CD4-positive, alpha-beta T cell treated with Interleukin-2 at 100 ng/mL for 4 hours (primary cell): ENCODE measurements at regions not wholly inside any gene's neighbourhood (a gene's known extent, or its start where the extent isn't known, plus 50 kb on each side); places are given as distances from the start of the nearest gene placed in this dataset.

ENCODE experiments used
- DNase-seq: peaks from one replicate; pipeline ENCODE4 v3.0.0-alpha.2; 2020; ENCODE audit warnings: low spot score

DNA sequence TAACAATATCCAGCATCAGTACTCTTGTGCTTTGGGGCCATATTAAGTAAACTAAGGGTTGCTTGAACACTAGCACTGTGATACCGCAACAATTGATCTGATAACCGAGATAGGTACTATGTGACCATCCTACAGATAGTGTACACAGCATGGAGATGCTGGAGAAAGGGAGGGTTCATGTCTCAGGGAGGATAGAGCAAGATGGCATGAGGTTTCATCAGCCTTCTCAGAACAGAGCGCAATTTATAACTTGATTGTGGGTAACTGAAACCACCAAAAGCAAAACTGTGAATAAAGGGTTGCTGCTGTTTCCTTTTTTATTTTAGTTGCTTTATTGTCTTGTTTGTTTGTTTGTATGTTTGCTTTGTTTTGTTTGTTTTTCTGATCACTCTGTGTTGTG, 1449.7 kb downstream of the PCDH7 start:
- no peak for DNase-seq

DNA sequence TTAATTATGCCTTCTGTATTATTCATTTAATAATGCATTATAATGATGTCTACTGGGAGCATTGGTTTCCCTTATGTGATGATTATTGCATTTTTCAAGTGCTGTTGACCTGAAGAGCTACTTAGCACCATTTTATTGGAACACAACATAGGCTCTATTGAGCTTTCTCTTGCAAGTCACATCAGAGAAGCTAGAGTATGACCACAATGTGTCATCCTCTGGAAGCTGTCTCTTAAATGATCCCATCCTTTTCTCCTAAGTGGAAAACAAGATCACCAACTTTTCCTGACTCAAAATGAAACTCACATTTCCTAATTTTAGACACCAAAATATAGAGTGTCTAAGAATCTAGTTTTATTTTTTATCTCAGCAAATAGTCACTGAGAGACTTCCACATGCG, 1451.9 kb downstream of the PCDH7 start:
- DNase-seq = no peak

DNA sequence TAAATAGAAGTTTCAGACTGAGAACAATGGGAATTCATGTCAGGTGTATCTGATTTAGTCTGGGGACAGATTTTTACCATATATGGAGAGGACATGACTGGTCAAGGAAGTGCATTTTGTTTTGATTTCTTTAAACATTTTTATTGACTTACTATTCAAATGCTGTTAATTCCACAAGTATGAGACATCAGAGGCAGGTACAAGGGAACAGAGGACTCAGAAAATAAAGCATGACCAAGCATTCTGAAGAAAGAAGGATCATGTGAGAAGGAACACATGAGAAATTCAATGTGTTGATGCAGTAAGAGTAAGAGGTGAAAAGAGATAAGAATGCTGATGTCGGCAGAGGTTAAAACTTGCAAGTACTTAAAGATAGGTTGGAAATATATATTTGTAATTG, 1452.6 kb downstream of the PCDH7 start:
- DNase-seq = no peak

DNA sequence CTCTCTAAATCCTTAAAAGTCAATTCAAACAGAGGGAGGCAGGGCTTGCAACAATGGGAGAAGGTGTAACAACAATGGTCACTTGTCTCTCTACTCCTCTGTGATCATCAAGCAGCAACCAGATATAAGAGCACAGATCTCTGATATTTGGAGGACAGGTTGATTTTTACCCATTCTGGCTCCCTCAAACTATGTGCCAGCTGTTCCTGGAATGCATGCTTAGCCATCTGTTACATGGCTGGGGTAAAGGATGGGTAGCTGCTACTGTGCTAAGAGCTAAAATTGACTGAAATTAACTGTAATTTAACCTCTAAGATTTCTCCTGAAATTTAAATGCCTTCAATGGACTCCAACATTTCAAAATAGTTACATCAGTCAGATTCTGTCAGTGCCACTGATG, 1459.9 kb downstream of the PCDH7 start:
- no peak for DNase-seq

DNA sequence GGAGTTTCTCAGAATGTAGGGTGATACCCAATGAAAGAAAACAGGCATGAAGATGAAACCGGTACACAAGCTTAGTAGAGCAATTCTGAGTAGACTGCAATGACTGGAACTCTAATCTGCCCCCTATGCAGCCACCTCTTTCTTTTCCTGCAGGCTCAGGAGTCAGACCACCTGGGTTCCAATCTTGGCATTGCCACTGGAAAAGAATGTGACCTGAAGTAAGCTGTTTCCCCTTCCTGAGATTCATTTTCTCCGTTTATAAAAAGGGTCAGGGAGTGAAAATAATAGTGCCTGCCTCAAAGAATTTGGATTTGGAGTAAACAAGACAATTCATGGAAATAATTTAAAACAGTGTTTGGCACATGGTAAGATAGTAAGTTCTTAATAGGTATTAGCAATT, 1464.0 kb downstream of the PCDH7 start:
- no peak for DNase-seq

DNA sequence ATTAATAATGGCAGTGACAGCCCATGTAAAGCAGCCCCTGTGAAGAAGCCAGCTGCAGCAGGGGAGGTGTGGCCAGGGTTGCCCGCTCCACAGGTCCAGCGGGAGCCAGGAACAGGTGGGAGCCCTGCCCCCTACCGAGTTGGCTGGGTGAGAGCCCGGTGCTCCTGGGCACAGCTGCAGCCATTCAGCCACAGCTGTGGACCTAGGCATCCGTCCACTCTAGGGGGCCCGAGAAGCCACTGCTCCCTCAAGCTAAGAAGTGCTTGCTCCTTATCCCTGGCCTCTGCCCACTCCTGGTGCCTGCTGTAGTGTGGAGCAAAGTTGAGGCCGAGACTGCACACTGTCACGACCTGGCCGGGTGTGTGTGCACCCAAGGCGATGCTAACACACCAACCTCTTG, 1469.0 kb downstream of the PCDH7 start:
- no peak for DNase-seq

DNA sequence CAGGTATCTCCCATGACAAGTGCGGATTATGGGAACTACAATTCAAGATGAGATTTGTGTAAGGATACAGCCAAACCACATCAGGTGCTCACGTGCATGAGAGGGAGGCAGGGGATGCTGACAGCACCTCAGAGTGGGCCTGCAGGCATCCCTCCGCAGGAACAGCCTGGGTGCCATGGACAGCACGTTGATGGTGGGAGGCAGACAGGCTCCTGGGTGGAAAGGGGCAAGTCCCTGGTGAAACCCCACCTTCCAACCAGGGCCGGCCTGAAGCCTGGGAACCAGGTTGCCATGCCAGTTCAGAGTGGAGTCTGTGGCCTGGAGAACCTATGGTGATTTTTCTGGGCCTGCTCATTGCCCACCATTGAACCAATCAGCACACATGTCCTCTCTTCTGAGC, 1469.6 kb downstream of the PCDH7 start:
- no peak for DNase-seq

DNA sequence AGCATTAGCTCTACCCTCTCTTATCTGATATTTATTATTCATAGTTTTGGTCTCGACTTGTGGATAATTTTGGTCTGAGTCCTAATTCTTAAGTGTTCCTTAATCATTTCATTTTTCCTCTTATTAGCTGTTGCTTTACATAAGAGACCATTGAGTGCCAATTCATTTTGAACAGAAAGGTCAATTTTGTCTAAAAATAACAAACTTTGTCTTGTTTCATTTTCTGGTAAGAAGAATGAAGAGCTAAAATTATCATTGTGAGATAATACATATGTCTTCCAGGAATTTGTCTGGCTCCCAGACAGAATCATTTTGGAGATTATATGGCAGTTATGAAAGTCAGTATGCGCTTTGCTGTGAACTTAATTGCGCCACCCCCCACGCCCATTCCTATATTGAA, 1471.8 kb downstream of the PCDH7 start:
- DNase-seq = no peak

DNA sequence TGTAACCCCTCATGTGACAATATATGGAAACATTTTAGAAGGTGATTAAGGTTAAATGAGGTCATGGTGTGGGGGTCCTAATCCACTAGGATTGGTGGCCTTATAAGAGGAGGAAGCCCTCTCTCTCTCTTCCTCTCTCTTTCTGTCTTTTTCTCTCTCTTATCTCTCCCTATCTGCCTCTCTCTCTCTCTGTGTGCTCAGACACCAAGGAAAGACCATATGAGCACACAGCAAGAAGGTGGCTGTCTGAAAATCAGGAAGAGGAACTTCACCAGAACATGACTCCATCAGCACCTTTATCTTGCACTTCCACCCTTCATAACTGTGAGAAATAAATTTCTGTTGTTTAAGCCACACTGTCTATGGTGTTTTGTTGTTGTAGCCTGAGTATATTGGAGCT, 1472.2 kb downstream of the PCDH7 start:
- no peak for DNase-seq

DNA sequence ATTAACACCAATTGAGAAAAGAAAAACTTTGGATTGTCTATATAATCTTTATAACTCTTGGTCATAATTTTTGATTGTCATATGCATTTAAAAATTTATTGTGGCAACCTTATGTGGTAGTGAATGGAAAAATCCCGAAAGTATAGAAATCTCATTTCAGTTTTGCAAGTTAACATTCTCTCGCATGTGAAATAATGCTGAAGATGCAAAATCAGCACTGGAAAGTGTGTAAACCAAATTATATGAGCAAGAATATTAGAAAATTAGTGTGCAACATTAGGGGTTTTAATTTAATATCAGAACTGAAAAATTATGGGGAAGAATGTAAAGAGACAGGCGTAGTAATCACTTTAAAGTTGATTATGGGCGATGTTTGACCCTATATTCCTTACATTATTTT, 1472.8 kb downstream of the PCDH7 start:
- no peak for DNase-seq

DNA sequence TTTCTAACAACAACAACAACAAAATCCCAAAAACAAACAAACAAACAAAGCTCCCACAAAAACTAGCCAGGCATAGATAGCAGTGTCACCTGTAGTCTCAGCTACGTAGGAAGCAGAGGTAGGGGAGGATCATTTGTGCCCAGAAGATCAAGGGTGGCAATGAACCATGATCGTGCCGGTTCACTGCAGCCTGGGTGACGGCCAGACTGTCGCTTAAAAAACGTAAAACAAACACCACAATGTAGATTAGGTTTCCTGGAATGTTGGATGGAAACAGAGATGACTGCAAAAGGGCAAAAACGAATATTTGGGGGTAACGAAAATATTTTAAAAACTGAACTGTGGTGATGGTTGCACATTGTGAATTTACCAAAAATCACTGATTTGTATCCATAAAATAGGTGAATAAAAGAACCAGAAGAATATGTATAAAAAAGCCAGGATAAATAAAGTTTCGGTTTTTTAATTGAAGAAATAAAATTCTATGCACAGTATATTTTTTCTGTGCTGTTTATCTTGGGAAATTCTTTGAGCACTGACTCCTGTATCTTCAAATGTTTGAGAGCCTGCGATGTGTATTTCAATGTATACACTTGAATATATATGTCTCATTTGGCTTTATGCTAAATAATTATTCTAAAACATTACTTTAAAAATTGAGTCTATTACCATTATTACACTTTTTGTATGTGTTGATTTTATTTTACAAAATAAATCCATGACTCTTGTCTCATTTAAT, 1477.0 kb downstream of the PCDH7 start:
- DNase-seq = no peak

DNA sequence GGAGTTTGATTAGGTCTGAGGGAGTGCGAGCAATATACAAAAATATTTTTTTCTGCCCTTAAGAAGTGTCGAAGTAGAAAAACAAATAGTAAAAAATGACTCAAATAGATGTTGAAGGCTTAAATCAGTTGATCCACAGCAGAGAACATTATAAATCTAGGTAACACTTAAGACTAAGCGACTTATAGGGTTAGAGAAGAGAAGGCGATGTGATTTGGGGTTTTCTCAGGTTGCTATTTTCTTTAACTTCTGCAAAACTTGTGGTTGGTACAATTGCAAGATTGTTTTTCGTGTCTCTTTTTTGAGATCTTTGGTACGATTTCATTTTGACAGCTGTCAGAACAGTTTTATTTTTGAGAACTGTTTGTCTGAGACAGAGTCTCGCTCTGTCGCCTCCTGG, 1479.5 kb downstream of the PCDH7 start:
- DNase-seq = no peak

DNA sequence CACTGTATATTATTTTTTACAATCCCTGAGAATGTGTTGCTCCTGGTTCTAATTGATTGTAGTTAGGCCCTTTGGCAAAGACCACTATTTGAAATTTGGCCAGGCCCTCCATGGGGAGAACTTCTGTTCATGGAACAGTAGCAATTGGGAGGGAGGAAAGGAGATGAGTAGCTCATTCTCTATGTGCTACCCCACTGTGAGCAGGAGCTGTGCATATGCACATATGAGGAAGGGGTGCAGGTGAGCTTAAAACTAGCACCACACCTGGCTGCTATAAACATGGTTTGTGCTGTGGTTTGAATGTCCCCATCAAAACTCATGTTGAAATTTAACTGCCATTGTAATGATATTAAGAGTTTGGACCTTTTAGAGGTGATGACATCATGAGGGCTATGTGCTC, 1483.2 kb downstream of the PCDH7 start:
- DNase-seq = no peak

DNA sequence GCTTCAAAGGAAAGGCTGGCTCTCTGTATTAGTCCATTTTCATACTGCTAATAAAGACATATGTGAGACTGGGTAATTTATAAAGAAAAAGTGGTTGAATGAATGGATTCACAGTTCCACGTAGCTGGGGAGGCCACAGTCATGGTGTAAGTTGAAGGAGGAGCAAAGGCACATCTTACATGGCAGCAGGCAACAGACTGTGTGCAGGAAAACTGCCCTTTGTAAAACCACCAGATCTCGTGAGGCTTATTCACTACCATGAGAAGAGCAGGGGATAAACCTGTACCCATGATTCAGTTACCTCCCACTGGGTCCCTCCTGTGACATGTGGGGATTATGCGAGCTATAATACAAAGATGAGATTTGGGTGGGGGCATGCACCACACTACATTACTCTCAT, 1486.6 kb downstream of the PCDH7 start:
- no peak for DNase-seq

DNA sequence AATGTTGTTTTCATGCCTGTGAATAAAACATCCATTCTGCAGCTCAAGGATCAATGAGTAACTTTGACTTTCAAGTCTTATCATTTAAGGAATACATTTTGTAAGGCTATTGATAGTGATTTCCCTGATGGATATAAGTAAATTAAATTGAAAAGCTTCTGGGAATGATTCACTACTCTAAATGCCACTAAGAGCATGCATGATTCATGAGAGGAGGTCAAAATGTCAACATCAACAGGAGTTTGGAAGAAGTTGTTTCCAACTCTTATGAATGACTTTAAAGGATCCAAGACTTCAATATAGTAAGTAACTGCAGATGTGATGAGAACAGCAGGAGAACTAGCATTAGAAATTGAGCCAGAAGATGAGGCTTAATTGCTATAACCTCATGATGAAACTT, 1487.3 kb downstream of the PCDH7 start:
- no peak for DNase-seq

DNA sequence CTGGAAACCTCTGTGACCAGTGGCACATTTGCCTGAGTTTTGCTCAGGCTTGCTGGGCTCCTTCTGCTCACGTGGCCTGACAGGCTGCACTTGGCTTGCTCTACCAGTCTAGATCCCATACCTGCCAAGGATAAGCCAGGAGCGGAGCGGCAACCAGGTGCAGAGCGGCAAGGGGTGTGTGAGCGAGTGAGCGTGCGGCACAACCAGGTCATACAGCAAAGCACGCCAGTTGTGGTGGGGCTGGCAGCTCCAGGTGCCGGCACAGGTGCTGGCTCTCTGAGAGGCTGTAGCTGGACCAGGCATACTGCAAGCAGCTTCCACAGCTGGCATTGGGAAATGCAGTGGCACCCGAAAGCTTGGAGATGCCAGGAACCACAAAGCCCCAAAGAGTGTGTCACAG, 1495.1 kb downstream of the PCDH7 start:
- DNase-seq = no peak

DNA sequence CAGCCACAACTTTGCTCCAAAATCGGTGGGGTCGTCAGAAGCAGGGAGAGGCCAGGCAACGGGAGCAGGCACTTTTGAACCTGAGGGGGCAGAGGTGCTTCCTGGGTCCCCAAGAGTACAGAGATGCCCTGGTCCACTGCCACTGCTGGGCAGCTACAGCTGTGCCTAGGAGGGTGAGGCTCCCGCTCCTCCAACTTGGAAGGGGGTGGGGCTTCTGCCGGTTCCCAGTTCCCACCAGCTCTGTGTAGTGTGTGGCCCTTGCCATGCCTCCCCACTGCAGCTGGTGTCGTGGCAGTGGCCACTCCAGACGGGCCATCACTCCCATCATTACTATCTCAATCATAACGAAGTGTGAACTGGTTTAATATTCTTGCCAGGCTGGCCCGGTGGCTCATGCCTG, 1496.3 kb downstream of the PCDH7 start:
- DNase-seq = no peak

DNA sequence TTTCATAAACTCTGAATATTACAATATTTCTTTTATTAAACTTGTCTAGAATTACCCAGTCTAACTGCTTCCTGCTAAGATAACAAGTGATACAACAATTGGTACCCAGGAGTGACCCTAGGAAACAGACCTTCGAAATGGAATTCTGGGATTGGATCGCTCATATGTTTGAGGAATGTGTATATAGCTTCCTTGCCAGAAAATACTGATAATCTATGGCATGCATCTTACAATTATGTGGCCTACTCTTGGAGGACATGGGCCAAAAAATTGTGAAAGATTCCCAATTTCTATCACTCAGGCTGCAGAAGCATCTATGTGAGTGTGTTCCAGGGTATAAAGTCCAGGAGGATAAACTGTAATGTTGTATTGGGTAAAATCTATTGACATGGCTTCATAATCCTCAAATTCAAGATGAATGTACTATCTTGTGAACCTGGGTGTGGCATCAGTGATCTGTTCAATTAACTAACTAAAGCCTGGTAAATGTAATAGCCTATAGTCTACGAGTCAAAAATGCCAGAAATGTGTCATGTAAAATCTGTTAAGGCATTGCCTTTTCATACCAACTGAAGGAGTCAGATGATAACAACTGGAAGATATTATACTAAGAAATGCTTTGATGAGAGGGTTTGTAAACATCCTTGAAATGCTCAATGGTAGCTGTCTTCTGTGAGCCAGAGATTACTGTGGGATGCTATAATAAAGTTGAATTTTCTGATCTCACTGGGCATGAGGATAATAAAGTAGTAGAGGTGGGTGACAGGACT, 1499.3 kb downstream of the PCDH7 start:
- DNase-seq = no peak

DNA sequence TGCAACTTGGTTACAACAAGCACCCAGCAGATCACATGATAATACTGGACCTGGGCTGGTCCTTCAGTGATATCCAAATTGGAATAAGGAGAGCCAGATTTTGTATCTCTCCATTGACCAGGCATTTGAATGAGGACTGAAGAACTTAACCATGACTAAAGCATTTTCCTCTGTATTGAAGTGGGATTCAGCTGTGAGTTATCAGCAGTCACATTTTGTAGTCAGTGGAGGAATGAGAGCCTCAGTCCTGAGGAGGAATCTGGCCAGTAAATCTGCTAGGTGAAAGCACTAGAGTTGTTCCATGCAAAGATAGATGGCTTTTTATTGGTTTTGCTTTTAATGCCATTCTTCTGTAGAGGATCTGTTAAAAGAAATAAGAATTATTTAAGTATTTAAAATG, 1506.0 kb downstream of the PCDH7 start:
- no peak for DNase-seq

DNA sequence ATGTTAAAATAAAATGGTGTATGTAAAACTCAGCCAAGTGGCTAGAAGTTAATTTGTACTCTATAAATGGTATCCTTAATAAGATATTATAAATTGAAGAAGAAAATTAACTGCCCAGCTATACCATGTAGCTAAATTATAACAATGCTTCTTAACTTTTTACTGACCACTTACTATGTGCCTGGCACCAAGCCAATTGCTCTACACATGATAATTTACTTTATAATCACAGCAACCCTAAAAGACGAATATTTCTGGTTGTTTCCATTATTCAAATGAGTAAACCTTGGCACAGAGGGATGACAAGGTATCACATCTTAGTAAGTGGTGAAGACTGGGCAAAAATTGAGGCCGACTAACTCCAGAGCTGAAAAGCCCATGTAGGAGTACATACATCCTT, 1506.6 kb downstream of the PCDH7 start:
- DNase-seq = no peak

DNA sequence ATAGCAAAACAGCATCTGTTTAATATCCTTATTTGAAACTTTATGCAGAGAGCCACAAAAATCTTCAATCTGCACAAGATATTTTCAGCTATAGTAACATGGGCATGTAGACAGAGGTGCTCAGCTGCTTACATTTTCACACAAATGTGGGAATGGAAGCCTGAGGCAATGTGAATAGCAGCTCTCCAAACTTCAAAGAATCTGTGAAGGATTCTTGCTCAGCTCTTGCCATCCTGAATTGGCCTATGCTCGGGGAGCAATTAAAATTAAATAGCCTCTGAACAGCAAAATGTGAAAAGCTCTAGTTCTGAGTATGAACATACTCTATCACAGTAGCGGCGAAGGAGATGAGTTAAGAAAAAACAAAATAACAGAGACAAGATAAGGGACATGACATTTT, 1523.8 kb downstream of the PCDH7 start:
- DNase-seq = no peak

DNA sequence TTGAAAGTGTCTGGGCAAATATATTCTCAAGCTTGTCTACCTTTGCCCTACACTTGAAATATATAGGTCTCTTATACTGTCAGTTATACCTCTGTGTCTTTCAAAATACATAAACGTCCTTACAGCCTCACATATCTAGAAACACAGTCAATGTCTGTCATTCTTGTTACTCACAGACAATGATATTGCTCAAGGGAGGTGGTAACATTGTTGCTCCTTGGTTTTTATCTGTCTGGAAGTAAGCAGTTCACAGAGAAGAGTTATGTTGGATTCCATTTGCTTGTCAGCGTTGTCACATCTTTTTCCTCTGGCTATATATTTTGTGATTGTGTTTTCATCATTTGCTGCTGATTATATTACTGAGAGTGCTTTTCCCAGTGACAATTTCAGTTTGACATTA, 1528.9 kb downstream of the PCDH7 start:
- no peak for DNase-seq

DNA sequence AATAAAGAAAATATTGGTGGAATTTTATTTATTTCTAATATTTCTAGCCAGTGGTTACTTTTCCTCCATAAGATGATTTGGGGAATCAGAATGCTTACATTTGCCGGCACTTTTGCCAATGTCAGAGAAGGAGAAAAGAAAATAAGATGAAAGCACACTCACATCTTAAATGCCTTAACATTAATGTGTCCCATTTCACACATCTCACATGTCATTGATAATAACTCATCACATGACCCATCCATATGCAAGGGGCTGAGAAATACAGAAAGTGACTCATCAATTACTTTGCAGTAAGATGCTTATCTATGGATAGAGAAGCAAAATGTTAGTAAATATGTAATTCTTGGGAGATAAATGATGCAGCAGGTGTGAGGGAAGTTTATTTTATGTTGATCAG, 1531.0 kb downstream of the PCDH7 start:
- DNase-seq = no peak

DNA sequence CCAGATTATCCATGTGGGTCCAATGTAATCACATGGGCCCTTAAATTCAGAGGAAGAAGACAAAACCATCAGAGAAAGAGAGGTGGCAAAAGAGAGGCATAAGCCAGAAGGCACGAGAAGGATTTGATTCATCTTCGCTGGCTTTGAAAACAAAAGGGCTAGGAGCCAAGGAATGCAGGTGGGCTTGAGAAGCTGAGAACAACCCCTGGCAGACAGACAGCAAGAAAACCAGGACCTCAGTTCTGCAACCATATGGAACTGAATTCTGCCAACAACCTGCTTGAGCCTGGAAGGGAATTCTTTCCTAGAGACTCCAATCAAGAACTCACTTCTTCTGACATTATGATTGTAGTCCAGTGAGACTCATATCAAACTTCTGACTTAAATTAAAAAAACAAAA, 1531.8 kb downstream of the PCDH7 start:
- no peak for DNase-seq
